Neural cell (in vitro differentiated cells): ENCODE measurements at regions not wholly inside any gene's neighbourhood (a gene's known extent, or its start where the extent isn't known, plus 50 kb on each side); places are given as distances from the start of the nearest gene placed in this dataset.

ENCODE experiments used
- H2AFZ ChIP-seq: fragments of 200-600, 300-800 bp; sonication (generic), shearing (Covaris generic); 2 replicates; pipeline ENCODE4 v1.6.0; 2014; ENCODE audit warnings: low read depth, mild to moderate bottlenecking, antibody characterized with exemption, low read length, moderate library complexity
- H3F3A ChIP-seq: fragments of 200-600 bp; shearing (Covaris generic); 2 replicates; pipeline ENCODE4 v1.6.1; 2016; ENCODE audit warnings: mild to moderate bottlenecking, moderate library complexity, mixed read lengths, antibody characterized with exemption, low read length; ENCODE audit not compliant: insufficient read depth, poor library complexity, severe bottlenecking
- H3K27ac ChIP-seq: fragments of 200-600, 300-800 bp; sonication (generic), shearing (Covaris generic); 2 replicates; pipeline ENCODE4 v1.5.1; 2014; ENCODE audit warnings: mild to moderate bottlenecking, low read length, moderate library complexity
- H3K27me3 ChIP-seq: fragments of 300-800, 200-600 bp; sonication (generic), shearing (Covaris generic); 2 replicates; pipeline ENCODE4 v1.6.0; 2014; ENCODE audit warnings: mild to moderate bottlenecking, low read depth, low read length, moderate library complexity; ENCODE audit not compliant: insufficient read depth
- H3K36me3 ChIP-seq: fragments of 300-800, 200-600 bp; sonication (generic), shearing (Covaris generic); 2 replicates; pipeline ENCODE4 v1.5.1; 2014; ENCODE audit warnings: mild to moderate bottlenecking, antibody characterized with exemption, low read length, moderate library complexity; ENCODE audit not compliant: insufficient read depth
- H3K4me2 ChIP-seq: fragments of 300-800, 200-600 bp; sonication (generic), shearing (Covaris generic); 2 replicates; pipeline ENCODE4 v1.6.0; 2014; ENCODE audit warnings: mild to moderate bottlenecking, low read length
- H3K4me3 ChIP-seq: fragments of 300-800, 200-600 bp; sonication (generic), shearing (Covaris generic); 2 replicates; pipeline ENCODE4 v1.5.1; 2014; ENCODE audit warnings: mild to moderate bottlenecking, low read length, moderate library complexity
- H3K79me2 ChIP-seq: fragments of 200-600 bp; shearing (Covaris generic); replicated peaks from 2 replicates; pipeline ENCODE4 v1.6.0; 2014; ENCODE audit warnings: mild to moderate bottlenecking, low read length, moderate library complexity; ENCODE audit not compliant: insufficient read depth
- H3K9ac ChIP-seq: fragments of 300-800, 200-600 bp; sonication (generic), shearing (Covaris generic); 2 replicates; pipeline ENCODE4 v1.6.1; 2016; ENCODE audit warnings: mild to moderate bottlenecking, low read length, mixed read lengths
- H3K9me2 ChIP-seq: fragments of 200-600 bp; shearing (Covaris generic); 2 replicates; pipeline ENCODE4 v1.6.1; 2016; ENCODE audit warnings: mild to moderate bottlenecking, low read length, mixed read lengths; ENCODE audit not compliant: insufficient read depth
- H3K9me3 ChIP-seq: fragments of 200-600, 300-800 bp; sonication (generic), shearing (Covaris generic); 2 replicates; pipeline ENCODE4 v1.6.1; 2016; ENCODE audit warnings: mild to moderate bottlenecking, mixed run types, low read length, moderate library complexity, mixed read lengths
- H4K20me1 ChIP-seq: fragments of 200-600 bp; shearing (Covaris generic); 2 replicates; pipeline ENCODE4 v1.6.1; 2016; ENCODE audit warnings: mild to moderate bottlenecking, mixed run types; ENCODE audit not compliant: insufficient read depth
- CTCF ChIP-seq: fragments of 450-650 bp; IDR thresholded peaks from 2 replicates; pipeline ENCODE4 v1.5.1; 2014; ENCODE audit warnings: antibody characterized with exemption, mild to moderate bottlenecking, moderate library complexity; ENCODE audit not compliant: poor library complexity, severe bottlenecking
- EP300 ChIP-seq: fragments of 450-650 bp; conservative IDR thresholded peaks from 2 replicates; pipeline ENCODE4 v1.6.1; 2014; ENCODE audit warnings: antibody characterized with exemption, mild to moderate bottlenecking, moderate library complexity; ENCODE audit not compliant: poor library complexity, severe bottlenecking
- EZH2 ChIP-seq: fragments of 200-600, 300-800 bp; shearing (Covaris generic), sonication (generic); IDR thresholded peaks from 2 replicates; pipeline ENCODE4 v1.6.1; 2014; ENCODE audit warnings: antibody characterized with exemption, low read length, borderline replicate concordance, mild to moderate bottlenecking; ENCODE audit not compliant: insufficient read depth, poor library complexity, severe bottlenecking
- MXI1 ChIP-seq: fragments of 450-650 bp; conservative IDR thresholded peaks from 2 replicates; pipeline ENCODE4 v1.6.1; 2014; ENCODE audit warnings: antibody characterized with exemption, mild to moderate bottlenecking; ENCODE audit not compliant: poor library complexity, severe bottlenecking
- POLR2AphosphoS5 ChIP-seq: IDR thresholded peaks from 2 replicates; pipeline ENCODE4 v1.6.1; 2012
- RAD21 ChIP-seq: fragments of 450-650 bp; conservative IDR thresholded peaks from 2 replicates; pipeline ENCODE4 v1.6.1; 2014; ENCODE audit warnings: antibody characterized with exemption, mild to moderate bottlenecking, moderate library complexity
- REST ChIP-seq: IDR thresholded peaks from 2 replicates; pipeline ENCODE4 v1.6.1; 2012; ENCODE audit warnings: borderline replicate concordance
- SMC3 ChIP-seq: fragments of 450-650 bp; conservative IDR thresholded peaks from 2 replicates; pipeline ENCODE4 v1.6.1; 2014; ENCODE audit warnings: antibody characterized with exemption, mild to moderate bottlenecking, moderate library complexity; ENCODE audit not compliant: poor library complexity
- TAF1 ChIP-seq: IDR thresholded peaks from 2 replicates; pipeline ENCODE4 v1.6.1; 2012; ENCODE audit warnings: low read depth

GRCh38 chr11:32226480-32226879 is 135.6 kb downstream of the RCN1 start:
- H4K20me1 ChIP-seq, result no peaks in the 10 kb centered on the region
- H3K4me3 ChIP-seq, result no peak overlapping the region
- no peaks in the 10 kb centered on the region for H3F3A ChIP-seq
- H3K9me2 ChIP-seq, result no peaks in the 10 kb centered on the region
- H3K36me3 ChIP-seq, result no peaks in the 10 kb centered on the region
- no peaks in the 10 kb centered on the region for H3K79me2 ChIP-seq
- H3K4me2 ChIP-seq, result no peak overlapping the region
- H3K9me3 ChIP-seq, result no peaks in the 10 kb centered on the region
- no peak for TF ChIP-seq REST
- no peak for TF ChIP-seq MXI1
- TF ChIP-seq RAD21, result no peak
- no peak for TF ChIP-seq SMC3
- no peak for TF ChIP-seq TAF1
- TF ChIP-seq EP300, result no peak
- TF ChIP-seq POLR2AphosphoS5, result no peak
- TF ChIP-seq EZH2, result no peak
- no peak for TF ChIP-seq CTCF
- H2AFZ ChIP-seq, result no peak overlapping the region
- H3K27ac ChIP-seq, result no peak overlapping the region
- no peak overlapping the region for H3K9ac ChIP-seq
- H3K27me3 ChIP-seq, result no peaks in the 10 kb centered on the region

- H3K9me3 ChIP-seq, result no peaks in the 10 kb centered on the region
- no peaks in the 10 kb centered on the region for H4K20me1 ChIP-seq
- H3K79me2 ChIP-seq, result no peaks in the 10 kb centered on the region
- H3K4me2 ChIP-seq, result no peak overlapping the region
- no peak overlapping the region for H3K9ac ChIP-seq
- H3K36me3 ChIP-seq, result no peaks in the 10 kb centered on the region
- no peak overlapping the region for H2AFZ ChIP-seq
- no peaks in the 10 kb centered on the region for H3K9me2 ChIP-seq
- no peaks in the 10 kb centered on the region for H3F3A ChIP-seq
- TF ChIP-seq MXI1, result no peak
- TF ChIP-seq POLR2AphosphoS5, result no peak
- TF ChIP-seq EP300, result no peak
- no peak overlapping the region for H3K4me3 ChIP-seq
- H3K27ac ChIP-seq, result no peak overlapping the region
- H3K27me3 ChIP-seq, result no peaks in the 10 kb centered on the region
Measured at GRCh38 chr11:32229576-32230240, 138.8 kb downstream of the RCN1 start.
